ENCODE measurements at regions not wholly inside any gene's neighbourhood (a gene's known extent, or its start where the extent isn't known, plus 50 kb on each side); places are given as distances from the start of the nearest gene placed in this dataset.

- H3K4ac ChIP-seq (replicated peaks; ENCODE audit: insufficient read length, low read depth, low read length): no peak overlapping the region
- H3K23me2 ChIP-seq (ENCODE audit: low read depth, low read length): no peaks in the 10 kb centered on the region
- no peaks in the 10 kb centered on the region for H4K20me1 ChIP-seq (replicated peaks in 1 of 2; ENCODE audit: control insufficient read depth in 1 of 2, insufficient read depth in 2 of 2, low read length in 2 of 2)
- ChIA-PET CTCF (ENCODE audit: partially characterized antibody) (no interaction called here), POLR2A (ENCODE audit: partially characterized antibody) (no interaction called here)
- H4K91ac ChIP-seq (replicated peaks; ENCODE audit: insufficient read length, low read length): no peak overlapping the region
- no peak overlapping the region for H3K27ac ChIP-seq (ENCODE audit: low read depth, low read length)
- no peak overlapping the region for H2BK120ac ChIP-seq (replicated peaks; ENCODE audit: low read depth, low read length)
- no peaks in the 10 kb centered on the region for H3K79me2 ChIP-seq (ENCODE audit: control insufficient read depth in 1 of 2, insufficient read depth in 2 of 2, low read length in 2 of 2)
- no peak overlapping the region for H2AFZ ChIP-seq (ENCODE audit: low read length)
- no peak overlapping the region for H2BK5ac ChIP-seq (ENCODE audit: low read depth, low read length)
- TF ChIP-seq GTF2F1 (IDR thresholded peaks at IDR 0.05; ENCODE audit: borderline replicate concordance, low read depth, low read length) (no peak), TAF7 (optimal IDR thresholded peaks at IDR 0.05; ENCODE audit: borderline replicate concordance, low read depth, low read length) (no peak), SUZ12 (IDR thresholded peaks at IDR 0.05; ENCODE audit: low read length) (no peak), NANOG (IDR thresholded peaks at IDR 0.05; ENCODE audit: insufficient read depth, low read depth, low read length, poor library complexity, severe bottlenecking) (no peak), SRF (IDR thresholded peaks at IDR 0.05; ENCODE audit: low read depth, low read length) (no peak), SIX5 (IDR thresholded peaks at IDR 0.05; ENCODE audit: low read depth, low read length) (no peak), SP4 (IDR thresholded peaks at IDR 0.05; ENCODE audit: low read length) (no peak)
- H2BK15ac ChIP-seq (ENCODE audit: low read length): no peak overlapping the region
- no peaks in the 10 kb centered on the region for H3K79me1 ChIP-seq (ENCODE audit: low read depth, low read length)
- H3K14ac ChIP-seq (ENCODE audit: insufficient read length): no peak overlapping the region
- no peak overlapping the region for H3K23ac ChIP-seq (ENCODE audit: insufficient read length)
- 52% methylated on average over 1 of the region's 1 CpG; no CpG with 5 or more reads in 1 of the 2 experiments for WGBS, 2 experiments (ENCODE audit: extremely low coverage in 1 of 2, insufficient coverage in 1 of 2, insufficient read length in 1 of 2, insufficient replicate concordance in 2 of 2, low coverage in 1 of 2, low lambda C conversion rate in 2 of 2, missing lambda C conversion rate in 1 of 2)
- H4K5ac ChIP-seq (ENCODE audit: insufficient read length, low read depth, low read length): no peak overlapping the region
- H3K36me3 ChIP-seq (ENCODE audit: control insufficient read depth in 2 of 4, insufficient read depth in 4 of 4, low read length in 3 of 4): no peaks in the 10 kb centered on the region
- H3K9ac ChIP-seq (replicated peaks in 1 of 4; ENCODE audit: extremely low read depth in 1 of 4, low read depth in 3 of 4, low read length in 3 of 4): no peak overlapping the region
- no peak for DNase-seq (ENCODE audit: low read depth in 1 of 2, low spot score in 2 of 2)
- no peaks in the 10 kb centered on the region for H3K27me3 ChIP-seq (replicated peaks in 1 of 4; ENCODE audit: control insufficient read depth in 3 of 4, extremely low read depth in 1 of 4, insufficient read depth in 3 of 4, low read length in 3 of 4)
- no peak overlapping the region for H3K4me2 ChIP-seq (ENCODE audit: insufficient read depth in 1 of 2, low read depth in 2 of 2, low read length in 2 of 2)
- H3K56ac ChIP-seq (replicated peaks; ENCODE audit: insufficient read length, low read depth, low read length): no peak overlapping the region
- no peak overlapping the region for H2BK20ac ChIP-seq (ENCODE audit: low read length)
- H3K9me3 ChIP-seq (ENCODE audit: insufficient read depth in 2 of 2, low read depth in 1 of 2, low read length in 1 of 2): no peaks in the 10 kb centered on the region
- no peak overlapping the region for H3K4me3 ChIP-seq (ENCODE audit: extremely low read depth in 1 of 4, insufficient read depth in 2 of 4, low read depth in 3 of 4, low read length in 4 of 4)
- no peak for FAIRE-seq
- peaks cover 0 to 5% (median 2%) of the 10 kb centered on the region in 4 experiments; a peak in 4 of 7 replicates for H3K4me1 ChIP-seq (replicated peaks in 1 of 4; ENCODE audit: control insufficient read depth in 3 of 4, insufficient read depth in 4 of 4, low read length in 3 of 4)
- no peak overlapping the region for H3K18ac ChIP-seq (ENCODE audit: extremely low read depth, low read length)
- no peak overlapping the region for H4K8ac ChIP-seq (ENCODE audit: extremely low read depth, insufficient read depth, low read length)
- H2AK5ac ChIP-seq (ENCODE audit: low read depth, low read length): no peak overlapping the region
- H2BK12ac ChIP-seq (ENCODE audit: low read depth, low read length): no peak overlapping the region
Measured at GRCh38 chr18:28689588-28689987, 512.7 kb upstream of the CDH2 start.
